MM.1S (cell line): ENCODE measurements at regions not wholly inside any gene's neighbourhood (a gene's known extent, or its start where the extent isn't known, plus 50 kb on each side); places are given as distances from the start of the nearest gene placed in this dataset.
"Not testable (repeated sequence)": the region's sequence is repeated elsewhere in the genome, so short reads cannot be mapped to it uniquely, and the experiment has no call there.

Source experiments
- EZH2 ChIP-seq: fragments of 300-600 bp; sonication (generic); optimal IDR thresholded peaks from 2 replicates; pipeline ENCODE3; 2017; ENCODE audit warnings: low read depth, mild to moderate bottlenecking, antibody characterized with exemption, low read length, mixed read lengths
- EZH2phosphoT487 ChIP-seq: fragments of 300-600 bp; sonication (generic); IDR thresholded peaks from 2 replicates; pipeline ENCODE4 v1.6.1; 2018; ENCODE audit warnings: antibody characterized with exemption, low read length
- TF ChIP-seq, protein P1 (sequence below): fragments of 300-600 bp; sonication (generic); IDR thresholded peaks from 2 replicates; pipeline ENCODE4 v1.5.1; 2016; ENCODE audit warnings: antibody characterized with exemption, low read length, mixed read lengths

DNA sequence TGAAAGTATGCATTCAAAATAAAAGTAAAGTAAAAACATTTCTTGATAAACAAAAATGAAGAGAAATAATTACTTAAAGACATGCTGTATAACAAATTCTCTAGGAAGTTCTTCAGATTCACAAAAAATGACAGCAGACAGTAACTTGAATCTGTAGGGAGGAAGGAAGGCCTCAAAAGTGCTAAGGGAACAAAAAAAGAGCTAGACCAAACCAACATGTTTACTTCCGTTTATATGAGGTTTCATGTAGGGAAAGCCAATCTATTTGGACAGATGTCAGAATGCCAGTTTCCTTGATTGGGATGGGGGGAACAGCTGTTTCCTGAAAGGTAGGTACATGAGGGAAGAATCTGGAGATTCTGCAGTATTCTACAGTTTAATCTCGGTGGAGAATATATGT, 1244.5 kb downstream of the RPIA start:
- TF ChIP-seq EZH2, EZH2phosphoT487: not testable (repeated sequence)
- TF ChIP-seq, protein P1, sequence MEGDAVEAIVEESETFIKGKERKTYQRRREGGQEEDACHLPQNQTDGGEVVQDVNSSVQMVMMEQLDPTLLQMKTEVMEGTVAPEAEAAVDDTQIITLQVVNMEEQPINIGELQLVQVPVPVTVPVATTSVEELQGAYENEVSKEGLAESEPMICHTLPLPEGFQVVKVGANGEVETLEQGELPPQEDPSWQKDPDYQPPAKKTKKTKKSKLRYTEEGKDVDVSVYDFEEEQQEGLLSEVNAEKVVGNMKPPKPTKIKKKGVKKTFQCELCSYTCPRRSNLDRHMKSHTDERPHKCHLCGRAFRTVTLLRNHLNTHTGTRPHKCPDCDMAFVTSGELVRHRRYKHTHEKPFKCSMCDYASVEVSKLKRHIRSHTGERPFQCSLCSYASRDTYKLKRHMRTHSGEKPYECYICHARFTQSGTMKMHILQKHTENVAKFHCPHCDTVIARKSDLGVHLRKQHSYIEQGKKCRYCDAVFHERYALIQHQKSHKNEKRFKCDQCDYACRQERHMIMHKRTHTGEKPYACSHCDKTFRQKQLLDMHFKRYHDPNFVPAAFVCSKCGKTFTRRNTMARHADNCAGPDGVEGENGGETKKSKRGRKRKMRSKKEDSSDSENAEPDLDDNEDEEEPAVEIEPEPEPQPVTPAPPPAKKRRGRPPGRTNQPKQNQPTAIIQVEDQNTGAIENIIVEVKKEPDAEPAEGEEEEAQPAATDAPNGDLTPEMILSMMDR, result not testable (repeated sequence)
